UCSD-AML1 (cell line): ENCODE measurements at regions not wholly inside any gene's neighbourhood (a gene's known extent, or its start where the extent isn't known, plus 50 kb on each side); places are given as distances from the start of the nearest gene placed in this dataset.
"Not testable (repeated sequence)": the region's sequence is repeated elsewhere in the genome, so short reads cannot be mapped to it uniquely, and the experiment has no call there.

Experiments
- DNase-seq: peaks from one replicate; lab custom pipeline; 2025; ENCODE audit not compliant: unreplicated experiment; lab: John Stamatoyannopoulos, UW

GRCh38 chr12:28770322-28770721 lies 378.8 kb upstream of the FAR2 start:
- no peak for DNase-seq

- DNase-seq, result no peak
Measured at GRCh38 chr12:28771968-28772367, 377.1 kb upstream of the FAR2 start.

GRCh38 chr12:28775556-28775955 lies 373.5 kb upstream of the FAR2 start:
- DNase-seq, result no peak

- DNase-seq, result no peak
Measured at GRCh38 chr12:28776220-28776619, 372.9 kb upstream of the FAR2 start.

GRCh38 chr12:28776913-28777422 lies 372.1 kb upstream of the FAR2 start:
- no peak for DNase-seq

GRCh38 chr12:28777603-28778365 lies 371.3 kb upstream of the FAR2 start:
- DNase-seq, result no peak

GRCh38 chr12:28780096-28780495 lies 369.0 kb upstream of the FAR2 start:
- DNase-seq, result no peak

GRCh38 chr12:28780960-28781359 lies 368.1 kb upstream of the FAR2 start:
- DNase-seq, result no peak

- no peak for DNase-seq
Measured at GRCh38 chr12:28781671-28782652, 367.1 kb upstream of the FAR2 start.

GRCh38 chr12:28782812-28783211 lies 366.3 kb upstream of the FAR2 start:
- DNase-seq, result no peak

GRCh38 chr12:28787151-28787550 lies 361.9 kb upstream of the FAR2 start:
- DNase-seq, result no peak

GRCh38 chr12:28788256-28788655 lies 360.8 kb upstream of the FAR2 start:
- not testable (repeated sequence) for DNase-seq

GRCh38 chr12:28793581-28794151 lies 355.4 kb upstream of the FAR2 start:
- no peak for DNase-seq

GRCh38 chr12:28794211-28794610 lies 354.9 kb upstream of the FAR2 start:
- no peak for DNase-seq

- DNase-seq, result no peak
Measured at GRCh38 chr12:28794786-28795185, 354.3 kb upstream of the FAR2 start.

GRCh38 chr12:28795311-28795710 lies 353.8 kb upstream of the FAR2 start:
- DNase-seq, result no peak

- no peak for DNase-seq
Measured at GRCh38 chr12:28799348-28799747, 349.7 kb upstream of the FAR2 start.

- no peak for DNase-seq
Measured at GRCh38 chr12:28800129-28800528, 348.9 kb upstream of the FAR2 start.

GRCh38 chr12:28802706-28803438 lies 346.2 kb upstream of the FAR2 start:
- no peak for DNase-seq

- DNase-seq, result no peak
Measured at GRCh38 chr12:28807535-28807934, 341.5 kb upstream of the FAR2 start.

GRCh38 chr12:28811457-28811856 lies 337.6 kb upstream of the FAR2 start:
- no peak for DNase-seq
